Aorta (tissue), 5 donors: ENCODE measurements at regions not wholly inside any gene's neighbourhood (a gene's known extent, or its start where the extent isn't known, plus 50 kb on each side); places are given as distances from the start of the nearest gene placed in this dataset.

Source experiments
- ATAC-seq: fragments of 200-7000 bp; cut with Tn5 transposase; one replicate; pipeline ENCODE4 v1.9.1; 2022; ENCODE audit warnings: moderate library complexity; ENCODE audit not compliant: low FRiP score
- DNase-seq, 2 donors: peaks; one replicate each; pipeline ENCODE4 v3.0.0-alpha.2; 2020
- H3K27ac ChIP-seq, 2 donors: one replicate each; pipeline ENCODE4 v1.5.1; 2013; ENCODE audit warnings: low read length in 2 of 2, mild to moderate bottlenecking in 2 of 2, moderate library complexity in 2 of 2, control low read depth in 1 of 2, inconsistent platforms in 1 of 2, low read depth in 1 of 2
- H3K27me3 ChIP-seq, 2 donors: one replicate each; pipeline ENCODE4 v1.6.1; 2013; ENCODE audit warnings: control low read depth in 1 of 2, low read length in 1 of 2, mild to moderate bottlenecking in 1 of 2, moderate library complexity in 1 of 2; ENCODE audit not compliant: insufficient read depth in 2 of 2, control insufficient read depth in 1 of 2
- H3K36me3 ChIP-seq, 2 donors: one replicate each; pipeline ENCODE4 v1.6.1; 2013; ENCODE audit warnings: control low read depth in 1 of 2, low read length in 1 of 2, mild to moderate bottlenecking in 1 of 2; ENCODE audit not compliant: insufficient read depth in 2 of 2, control insufficient read depth in 1 of 2
- H3K4me1 ChIP-seq, 2 donors: one replicate each; pipeline ENCODE4 v1.6.1; 2013; ENCODE audit warnings: low read length in 2 of 2, control low read depth in 1 of 2, mild to moderate bottlenecking in 1 of 2, moderate library complexity in 1 of 2; ENCODE audit not compliant: insufficient read depth in 2 of 2, control insufficient read depth in 1 of 2
- H3K4me3 ChIP-seq, 2 donors: one replicate each; pipeline ENCODE4 v1.5.1; 2013; ENCODE audit warnings: low read length in 2 of 2, control low read depth in 1 of 2, mild to moderate bottlenecking in 1 of 2
- H3K9me3 ChIP-seq: one replicate; pipeline ENCODE4 v1.6.1; 2013; ENCODE audit warnings: mild to moderate bottlenecking, low read length; ENCODE audit not compliant: control insufficient read depth
- WGBS, 2 donors: extraction: QIAGEN DNeasy Blood & Tissue Kit; methylation state at CpG; one replicate each; pipeline ENCODE4 v1.1.7; 2013; 5-methylcytosine and 5-hydroxymethylcytosine counted together
- intact Hi-C, 2 donors: fragments of 100-400 bp; cut with DNase I; formaldehyde crosslinking; loops; one replicate each; pipeline versions ENCODE4 v1.14.2 to v1.15.0; 2022
- donor health status: healthy with polysubstance abuse.
- donor health status: Bipolar disorder and iron deficiency.
- donor health status: DM: no; HTN: no; CAD: no.
- donor health status: DM: no; HTN: no; CAD: no.
- donor health status: DM: yes; HTN: yes; CAD: no.

GRCh38 chr20:55172310-55173002 lies 697.1 kb downstream of the DOK5 start:
- Histone ChIP-seq H3K9me3 (no peaks in the 10 kb centered on the region), H3K4me1 (no peaks in the 10 kb centered on the region), H3K27me3 (no peaks in the 10 kb centered on the region), H3K4me3 (no peak overlapping the region), H3K36me3 (no peaks in the 10 kb centered on the region), H3K27ac (no peak overlapping the region)
- intact Hi-C loops = no loop called here
- no peak for ATAC-seq
- DNase-seq = no peak
- WGBS, 2 donors = 63 to 83% methylated on average over 4 of the region's 4 CpGs

GRCh38 chr20:55166063-55166462 lies 690.7 kb downstream of the DOK5 start:
- Histone ChIP-seq H3K27ac (no peak overlapping the region), H3K36me3 (no peaks in the 10 kb centered on the region), H3K4me3 (no peak overlapping the region), H3K27me3 (no peaks in the 10 kb centered on the region), H3K9me3 (no peaks in the 10 kb centered on the region), H3K4me1 (no peaks in the 10 kb centered on the region)
- 12 to 30% methylated on average over 2 of the region's 2 CpGs for WGBS, 2 donors
- no peak for DNase-seq
- intact Hi-C loops = no loop called here
- no peak for ATAC-seq

- no peaks in the 10 kb centered on the region for H3K27me3 ChIP-seq
- no peak overlapping the region for H3K4me3 ChIP-seq
- no peak for ATAC-seq
- no peaks in the 10 kb centered on the region for H3K36me3 ChIP-seq
- intact Hi-C loops = no loop called here
- H3K27ac ChIP-seq = no peak overlapping the region
- no peak for DNase-seq
- no peaks in the 10 kb centered on the region for H3K4me1 ChIP-seq
- WGBS, 2 donors = 65 to 66% methylated on average over 1 of the region's 1 CpG
- no peaks in the 10 kb centered on the region for H3K9me3 ChIP-seq
These were observed 685.6 kb downstream of the DOK5 start for GRCh38 chr20:55160996-55161395.

- H3K9me3 ChIP-seq = no peaks in the 10 kb centered on the region
- DNase-seq = no peak
- intact Hi-C loops = no loop called here
- H3K4me3 ChIP-seq = no peak overlapping the region
- H3K27me3 ChIP-seq = no peaks in the 10 kb centered on the region
- H3K36me3 ChIP-seq = no peaks in the 10 kb centered on the region
- H3K27ac ChIP-seq = no peak overlapping the region
- ATAC-seq = no peak
- H3K4me1 ChIP-seq = no peaks in the 10 kb centered on the region
- WGBS, 2 donors = 4 to 23% methylated on average over 3 of the region's 3 CpGs
These were observed 684.6 kb downstream of the DOK5 start for GRCh38 chr20:55160037-55160436.

GRCh38 chr20:55159230-55159629 lies 683.8 kb downstream of the DOK5 start:
- Histone ChIP-seq H3K4me3 (no peak overlapping the region), H3K36me3 (no peaks in the 10 kb centered on the region), H3K27me3 (no peaks in the 10 kb centered on the region), H3K4me1 (no peaks in the 10 kb centered on the region), H3K9me3 (no peaks in the 10 kb centered on the region), H3K27ac (no peak overlapping the region)
- intact Hi-C loops = no loop called here
- DNase-seq = no peak
- no peak for ATAC-seq
- WGBS, 2 donors = 45 to 63% methylated on average over 3 of the region's 3 CpGs

- H3K4me1 ChIP-seq = no peaks in the 10 kb centered on the region
- WGBS, 2 donors = 91 to 95% methylated on average over 2 of the region's 2 CpGs
These were observed 683.1 kb downstream of the DOK5 start for GRCh38 chr20:55158446-55158845.

GRCh38 chr20:55155360-55155759 lies 680.0 kb downstream of the DOK5 start:
- Histone ChIP-seq H3K27me3 (no peaks in the 10 kb centered on the region), H3K4me3 (no peak overlapping the region), H3K9me3 (no peaks in the 10 kb centered on the region), H3K27ac (no peak overlapping the region), H3K36me3 (no peaks in the 10 kb centered on the region), H3K4me1 (no peaks in the 10 kb centered on the region)
- intact Hi-C loops = no loop called here
- ATAC-seq = no peak
- DNase-seq = no peak

More at GRCh38 chr20:55158446-55158845, 683.1 kb downstream of the DOK5 start:
- Histone ChIP-seq H3K27ac (no peak overlapping the region), H3K36me3 (no peaks in the 10 kb centered on the region), H3K27me3 (no peaks in the 10 kb centered on the region), H3K4me3 (no peak overlapping the region), H3K9me3 (no peaks in the 10 kb centered on the region)
- DNase-seq = no peak
- ATAC-seq = no peak
- intact Hi-C loops = no loop called here

- intact Hi-C loops = no loop called here
These were observed 677.7 kb downstream of the DOK5 start for GRCh38 chr20:55153001-55153645.

GRCh38 chr20:55151171-55151570 lies 675.8 kb downstream of the DOK5 start:
- H3K27me3 ChIP-seq = no peaks in the 10 kb centered on the region
- no peak overlapping the region for H3K4me3 ChIP-seq
- H3K27ac ChIP-seq = no peak overlapping the region
- H3K4me1 ChIP-seq = no peaks in the 10 kb centered on the region
- ATAC-seq (no peak), DNase-seq (no peak)
- intact Hi-C loops = no loop called here
- H3K9me3 ChIP-seq = no peaks in the 10 kb centered on the region
- H3K36me3 ChIP-seq = no peaks in the 10 kb centered on the region
- 13% methylated on average over 4 of the region's 4 CpGs for WGBS, 2 donors

More at GRCh38 chr20:55153001-55153645, 677.7 kb downstream of the DOK5 start:
- WGBS, 2 donors = 29 to 42% methylated on average over 3 of the region's 3 CpGs
- Histone ChIP-seq H3K4me3 (no peak overlapping the region), H3K4me1 (no peaks in the 10 kb centered on the region), H3K27me3 (no peaks in the 10 kb centered on the region), H3K9me3 (no peaks in the 10 kb centered on the region), H3K36me3 (no peaks in the 10 kb centered on the region), H3K27ac (no peak overlapping the region)
- DNase-seq (no peak), ATAC-seq (no peak)
